HG02943 (cell line): ENCODE measurements at regions not wholly inside any gene's neighbourhood (a gene's known extent, or its start where the extent isn't known, plus 50 kb on each side); places are given as distances from the start of the nearest gene placed in this dataset.
"Not testable (repeated sequence)": the region's sequence is repeated elsewhere in the genome, so short reads cannot be mapped to it uniquely, and the experiment has no call there.

Source experiments
- ATAC-seq: cut with Tn5 transposase; IDR thresholded peaks from one replicate; pipeline ENCODE4 v1.9.1; 2021; ENCODE audit warnings: mild to moderate bottlenecking, low read depth, moderate library complexity; ENCODE audit not compliant: unreplicated experiment

GRCh38 chr5:52255308-52255707 is 532.4 kb upstream of the ITGA1 start:
- ATAC-seq, result no peak

GRCh38 chr5:52262844-52263243 is 524.9 kb upstream of the ITGA1 start:
- no peak for ATAC-seq

GRCh38 chr5:52269401-52269800 is 518.3 kb upstream of the ITGA1 start:
- ATAC-seq, result no peak

- ATAC-seq, result no peak
Measured at GRCh38 chr5:52269859-52270258, 517.9 kb upstream of the ITGA1 start.

GRCh38 chr5:52275639-52276038 is 512.1 kb upstream of the ITGA1 start:
- ATAC-seq, result no peak

- no peak for ATAC-seq
Measured at GRCh38 chr5:52277101-52277500, 510.6 kb upstream of the ITGA1 start.

- ATAC-seq, result no peak
Measured at GRCh38 chr5:52282647-52283046, 505.1 kb upstream of the ITGA1 start.

GRCh38 chr5:52283221-52283620 is 504.5 kb upstream of the ITGA1 start:
- ATAC-seq, result no peak

GRCh38 chr5:52300703-52301372 is 486.9 kb upstream of the ITGA1 start:
- ATAC-seq, result no peak

GRCh38 chr5:52304816-52305215 is 482.9 kb upstream of the ITGA1 start:
- not testable (repeated sequence) for ATAC-seq

GRCh38 chr5:52328220-52328806 is 459.4 kb upstream of the ITGA1 start:
- no peak for ATAC-seq

- no peak for ATAC-seq
Measured at GRCh38 chr5:52331725-52332124, 456.0 kb upstream of the ITGA1 start.

- no peak for ATAC-seq
Measured at GRCh38 chr5:52334367-52334766, 453.3 kb upstream of the ITGA1 start.

GRCh38 chr5:52339285-52339684 is 448.4 kb upstream of the ITGA1 start:
- ATAC-seq, result no peak

GRCh38 chr5:52342361-52342760 is 445.4 kb upstream of the ITGA1 start:
- ATAC-seq, result no peak

- no peak for ATAC-seq
Measured at GRCh38 chr5:52356311-52356918, 431.3 kb upstream of the ITGA1 start.

- no peak for ATAC-seq
Measured at GRCh38 chr5:52359261-52359660, 428.5 kb upstream of the ITGA1 start.

GRCh38 chr5:52360985-52361384 is 426.7 kb upstream of the ITGA1 start:
- ATAC-seq, result no peak

- no peak for ATAC-seq
Measured at GRCh38 chr5:52374286-52374685, 413.4 kb upstream of the ITGA1 start.

GRCh38 chr5:52375969-52376368 is 411.7 kb upstream of the ITGA1 start:
- no peak for ATAC-seq

- ATAC-seq, result no peak
Measured at GRCh38 chr5:52376592-52376991, 411.1 kb upstream of the ITGA1 start.

- ATAC-seq, result no peak
Measured at GRCh38 chr5:52378237-52378636, 409.5 kb upstream of the ITGA1 start.
